ENCODE measurements at regions not wholly inside any gene's neighbourhood (a gene's known extent, or its start where the extent isn't known, plus 50 kb on each side); places are given as distances from the start of the nearest gene placed in this dataset.

DNA sequence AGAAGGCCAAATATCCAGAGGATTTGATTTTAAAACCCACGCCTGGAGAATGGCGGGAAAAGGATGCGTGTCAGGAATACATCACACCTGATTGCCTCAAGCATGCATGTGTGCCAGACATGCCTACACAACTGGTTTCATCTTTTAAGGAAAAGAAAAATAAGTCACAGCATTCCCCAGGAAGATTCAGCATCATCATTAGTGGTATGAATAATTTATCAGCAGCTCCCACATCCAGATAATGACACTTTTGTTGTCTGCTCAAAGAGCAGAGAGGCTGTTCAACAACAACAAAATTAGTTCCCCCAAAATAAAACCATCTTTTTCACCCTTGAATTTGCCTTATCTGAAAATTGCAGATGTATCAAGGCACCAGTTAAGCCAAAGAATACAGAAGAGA, 328.6 kb upstream of the C1orf87 start:
- no peaks in the 10 kb centered on the region for H3K9me3 ChIP-seq
- H3K9ac ChIP-seq (ENCODE audit: low read depth in 2 of 2, low read length in 2 of 2) = no peak overlapping the region
- intact Hi-C loops (cut with DNase I) = no loop called here
- H3K36me3 ChIP-seq = no peaks in the 10 kb centered on the region
- no peak overlapping the region for H3K4me3 ChIP-seq
- no peaks in the 10 kb centered on the region for H3K4me1 ChIP-seq
- H3K27ac ChIP-seq = no peak overlapping the region
- no peak for DNase-seq
- H3K27me3 ChIP-seq = no peaks in the 10 kb centered on the region
- TF ChIP-seq, protein P1, sequence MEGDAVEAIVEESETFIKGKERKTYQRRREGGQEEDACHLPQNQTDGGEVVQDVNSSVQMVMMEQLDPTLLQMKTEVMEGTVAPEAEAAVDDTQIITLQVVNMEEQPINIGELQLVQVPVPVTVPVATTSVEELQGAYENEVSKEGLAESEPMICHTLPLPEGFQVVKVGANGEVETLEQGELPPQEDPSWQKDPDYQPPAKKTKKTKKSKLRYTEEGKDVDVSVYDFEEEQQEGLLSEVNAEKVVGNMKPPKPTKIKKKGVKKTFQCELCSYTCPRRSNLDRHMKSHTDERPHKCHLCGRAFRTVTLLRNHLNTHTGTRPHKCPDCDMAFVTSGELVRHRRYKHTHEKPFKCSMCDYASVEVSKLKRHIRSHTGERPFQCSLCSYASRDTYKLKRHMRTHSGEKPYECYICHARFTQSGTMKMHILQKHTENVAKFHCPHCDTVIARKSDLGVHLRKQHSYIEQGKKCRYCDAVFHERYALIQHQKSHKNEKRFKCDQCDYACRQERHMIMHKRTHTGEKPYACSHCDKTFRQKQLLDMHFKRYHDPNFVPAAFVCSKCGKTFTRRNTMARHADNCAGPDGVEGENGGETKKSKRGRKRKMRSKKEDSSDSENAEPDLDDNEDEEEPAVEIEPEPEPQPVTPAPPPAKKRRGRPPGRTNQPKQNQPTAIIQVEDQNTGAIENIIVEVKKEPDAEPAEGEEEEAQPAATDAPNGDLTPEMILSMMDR (IDR thresholded peaks at IDR 0.05) = no peak

DNA sequence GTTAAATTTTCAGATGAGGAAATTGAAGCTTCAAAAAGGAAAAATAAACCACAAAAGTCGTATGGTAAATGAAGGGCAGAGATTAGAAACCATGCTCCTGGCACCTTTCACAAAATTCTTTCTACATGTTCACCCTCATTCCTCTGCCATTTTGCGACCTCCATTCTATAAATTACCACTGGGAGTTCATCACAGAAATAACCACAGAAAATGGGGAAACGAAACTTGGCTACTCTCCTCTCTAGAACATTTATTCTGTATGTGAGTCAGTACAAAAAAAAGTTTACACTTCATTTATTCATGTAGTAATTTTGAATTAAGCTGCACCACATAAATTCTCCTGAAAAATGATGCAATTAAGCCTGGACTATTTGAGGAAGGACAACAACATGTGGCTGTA, 320.9 kb upstream of the C1orf87 start:
- no peak overlapping the region for H3K27ac ChIP-seq
- DNase-seq = no peak
- intact Hi-C loops (cut with DNase I) = no loop called here
- H3K36me3 ChIP-seq = no peaks in the 10 kb centered on the region
- H3K4me1 ChIP-seq = no peaks in the 10 kb centered on the region
- no peak overlapping the region for H3K9ac ChIP-seq (ENCODE audit: low read depth in 2 of 2, low read length in 2 of 2)
- H3K9me3 ChIP-seq = no peaks in the 10 kb centered on the region
- no peaks in the 10 kb centered on the region for H3K27me3 ChIP-seq
- no peak overlapping the region for H3K4me3 ChIP-seq
- TF ChIP-seq, protein P1 (IDR thresholded peaks at IDR 0.05) = no peak

DNA sequence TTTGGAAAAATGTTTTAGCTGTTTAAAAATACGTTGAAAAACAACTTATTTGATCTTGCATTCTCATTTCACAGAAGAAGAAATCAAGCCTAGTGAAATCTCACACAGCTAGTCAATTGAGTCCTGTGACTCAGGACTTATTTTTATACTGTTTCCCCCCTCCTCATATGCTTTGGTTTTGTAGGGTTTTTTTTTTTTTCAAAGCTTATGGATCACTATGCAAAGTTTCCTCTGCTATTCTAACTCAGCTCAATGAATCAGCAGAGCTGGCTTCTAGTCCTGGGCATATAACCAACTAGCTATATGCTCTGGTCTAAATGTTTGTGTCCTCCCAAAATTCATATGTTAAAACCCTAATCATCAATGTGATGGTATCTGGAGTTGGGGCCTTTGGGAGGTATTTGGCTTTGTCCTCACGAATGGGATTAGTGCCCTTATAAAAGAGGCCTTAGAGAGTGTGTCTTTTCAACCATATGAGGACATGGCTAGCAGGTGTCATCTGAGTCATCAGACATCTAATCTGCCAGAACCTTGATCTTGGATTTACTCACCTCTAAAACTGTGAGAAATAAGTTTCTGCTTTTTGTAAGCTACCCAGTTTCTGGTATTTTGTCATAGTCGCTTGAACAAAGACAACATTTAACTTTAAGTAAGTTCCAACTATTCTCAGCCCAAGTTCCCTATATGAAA, 317.2 kb upstream of the C1orf87 start:
- TF ChIP-seq, protein P1 (IDR thresholded peaks at IDR 0.05) = no peak
- Histone ChIP-seq H3K9me3 (no peaks in the 10 kb centered on the region), H3K4me3 (no peak overlapping the region), H3K27me3 (no peaks in the 10 kb centered on the region), H3K9ac (ENCODE audit: low read depth in 2 of 2, low read length in 2 of 2) (no peak overlapping the region), H3K27ac (no peak overlapping the region), H3K4me1 (no peaks in the 10 kb centered on the region), H3K36me3 (no peaks in the 10 kb centered on the region)
- intact Hi-C loops (cut with DNase I) = no loop called here
- DNase-seq = no peak

DNA sequence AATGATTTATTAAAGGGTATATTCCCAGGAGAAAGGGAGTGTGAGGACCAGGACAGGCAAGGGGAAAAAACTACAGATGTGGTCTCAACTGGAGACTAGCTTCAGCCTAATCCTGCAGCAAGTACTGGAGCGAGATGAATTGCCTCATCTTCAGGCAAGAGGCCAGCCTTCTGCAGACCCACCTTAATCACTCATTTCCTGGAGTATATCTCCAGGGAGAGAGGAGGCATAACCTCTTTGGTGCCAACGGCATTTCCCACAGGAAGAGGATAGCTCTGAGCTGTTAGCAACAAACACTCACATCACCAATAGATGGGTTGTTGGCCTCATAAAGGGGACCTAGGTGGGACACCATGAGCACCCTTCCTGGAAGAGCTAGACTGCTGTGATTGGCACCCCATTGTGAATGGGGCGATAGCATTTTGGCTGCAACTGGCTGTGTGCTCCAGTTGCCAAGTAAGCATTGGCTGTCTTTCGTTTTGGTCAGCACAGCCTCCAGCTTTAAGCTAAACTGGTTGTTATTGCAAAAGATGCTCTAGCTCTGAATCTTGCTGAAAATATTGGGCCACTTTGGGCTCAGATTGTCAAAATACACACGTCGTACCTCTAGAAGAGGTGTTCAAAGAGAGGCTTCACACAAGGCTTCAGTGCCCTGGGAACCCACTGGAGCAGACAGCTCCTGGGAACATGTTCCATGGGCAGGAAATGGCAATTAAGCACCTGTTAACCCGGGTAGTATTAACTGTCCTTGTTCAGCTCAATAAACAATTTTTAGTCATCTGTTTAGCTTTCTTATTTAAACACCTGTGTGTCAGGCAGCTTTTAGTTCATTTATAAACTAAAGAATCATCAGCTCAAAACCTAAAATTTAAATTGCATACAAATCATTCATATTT, 314.8 kb upstream of the C1orf87 start:
- TF ChIP-seq, protein P1 (IDR thresholded peaks at IDR 0.05) = no peak
- H3K9me3 ChIP-seq = no peaks in the 10 kb centered on the region
- H3K27ac ChIP-seq = no peak overlapping the region
- no peaks in the 10 kb centered on the region for H3K27me3 ChIP-seq
- no peak overlapping the region for H3K4me3 ChIP-seq
- intact Hi-C loops (cut with DNase I) = no loop called here
- DNase-seq = no peak
- H3K36me3 ChIP-seq = no peaks in the 10 kb centered on the region
- H3K9ac ChIP-seq (ENCODE audit: low read depth in 2 of 2, low read length in 2 of 2) = no peak overlapping the region
- no peaks in the 10 kb centered on the region for H3K4me1 ChIP-seq

DNA sequence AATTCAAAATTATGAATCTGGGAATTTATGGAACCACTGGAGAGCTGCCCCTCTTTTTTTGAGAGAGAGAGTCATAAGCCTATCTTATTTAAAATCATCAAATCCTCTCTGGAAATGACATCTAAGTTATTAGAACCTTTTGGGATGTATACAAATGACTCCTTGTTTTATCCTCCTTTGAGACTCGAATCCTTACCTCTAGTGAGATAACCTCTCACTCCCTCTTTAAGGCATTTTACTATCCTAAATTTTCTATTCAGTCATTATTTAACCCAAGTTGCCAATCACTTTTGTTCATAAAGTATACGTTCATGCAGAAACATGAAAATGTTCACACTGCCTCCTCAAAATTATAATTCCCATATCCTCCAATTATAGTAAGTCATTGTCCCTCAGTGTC, 313.6 kb upstream of the C1orf87 start:
- Histone ChIP-seq H3K36me3 (no peaks in the 10 kb centered on the region), H3K4me3 (no peak overlapping the region), H3K27ac (no peak overlapping the region), H3K27me3 (no peaks in the 10 kb centered on the region), H3K9ac (ENCODE audit: low read depth in 2 of 2, low read length in 2 of 2) (no peak overlapping the region), H3K4me1 (no peaks in the 10 kb centered on the region), H3K9me3 (no peaks in the 10 kb centered on the region)
- no peak for DNase-seq
- intact Hi-C loops (cut with DNase I) = no loop called here
- TF ChIP-seq, protein P1 (IDR thresholded peaks at IDR 0.05) = no peak
